LNCAP (cell line): ENCODE measurements at regions not wholly inside any gene's neighbourhood (a gene's known extent, or its start where the extent isn't known, plus 50 kb on each side); places are given as distances from the start of the nearest gene placed in this dataset.

ENCODE experiments used
- TF ChIP-seq, protein P1 (sequence below): fragments of 450-650 bp; IDR thresholded peaks from 2 replicates; pipeline ENCODE4 v1.5.1; 2017; ENCODE audit warnings: mild to moderate bottlenecking

GRCh38 chr5:123294544-123294943 is 128.7 kb downstream of the CEP120 start:
- TF ChIP-seq, protein P1, sequence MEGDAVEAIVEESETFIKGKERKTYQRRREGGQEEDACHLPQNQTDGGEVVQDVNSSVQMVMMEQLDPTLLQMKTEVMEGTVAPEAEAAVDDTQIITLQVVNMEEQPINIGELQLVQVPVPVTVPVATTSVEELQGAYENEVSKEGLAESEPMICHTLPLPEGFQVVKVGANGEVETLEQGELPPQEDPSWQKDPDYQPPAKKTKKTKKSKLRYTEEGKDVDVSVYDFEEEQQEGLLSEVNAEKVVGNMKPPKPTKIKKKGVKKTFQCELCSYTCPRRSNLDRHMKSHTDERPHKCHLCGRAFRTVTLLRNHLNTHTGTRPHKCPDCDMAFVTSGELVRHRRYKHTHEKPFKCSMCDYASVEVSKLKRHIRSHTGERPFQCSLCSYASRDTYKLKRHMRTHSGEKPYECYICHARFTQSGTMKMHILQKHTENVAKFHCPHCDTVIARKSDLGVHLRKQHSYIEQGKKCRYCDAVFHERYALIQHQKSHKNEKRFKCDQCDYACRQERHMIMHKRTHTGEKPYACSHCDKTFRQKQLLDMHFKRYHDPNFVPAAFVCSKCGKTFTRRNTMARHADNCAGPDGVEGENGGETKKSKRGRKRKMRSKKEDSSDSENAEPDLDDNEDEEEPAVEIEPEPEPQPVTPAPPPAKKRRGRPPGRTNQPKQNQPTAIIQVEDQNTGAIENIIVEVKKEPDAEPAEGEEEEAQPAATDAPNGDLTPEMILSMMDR: no peak

- TF ChIP-seq, protein P1: no peak
Measured at GRCh38 chr5:123289210-123289609, 134.0 kb downstream of the CEP120 start.

DNA sequence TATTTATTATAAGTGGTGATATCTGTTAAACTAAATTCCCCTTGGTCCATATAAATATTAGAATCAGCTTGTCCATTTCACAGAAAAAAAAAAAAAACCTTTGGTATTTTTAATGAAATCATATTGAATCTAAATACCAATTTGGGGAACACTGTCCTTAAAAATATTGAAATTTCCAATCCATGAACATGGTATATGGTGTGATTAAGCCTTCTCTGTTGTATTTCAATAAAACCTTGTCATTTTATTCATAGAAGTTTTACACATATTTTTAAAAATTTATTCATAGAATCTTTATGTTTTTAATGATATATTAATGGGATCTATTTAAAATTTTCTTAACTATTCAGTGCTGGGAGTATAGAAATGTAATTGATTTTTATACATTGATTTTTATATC is 135.3 kb downstream of the CEP120 start:
- TF ChIP-seq, protein P1: no peak

GRCh38 chr5:123286891-123287290 is 136.3 kb downstream of the CEP120 start:
- TF ChIP-seq, protein P1: no peak

DNA sequence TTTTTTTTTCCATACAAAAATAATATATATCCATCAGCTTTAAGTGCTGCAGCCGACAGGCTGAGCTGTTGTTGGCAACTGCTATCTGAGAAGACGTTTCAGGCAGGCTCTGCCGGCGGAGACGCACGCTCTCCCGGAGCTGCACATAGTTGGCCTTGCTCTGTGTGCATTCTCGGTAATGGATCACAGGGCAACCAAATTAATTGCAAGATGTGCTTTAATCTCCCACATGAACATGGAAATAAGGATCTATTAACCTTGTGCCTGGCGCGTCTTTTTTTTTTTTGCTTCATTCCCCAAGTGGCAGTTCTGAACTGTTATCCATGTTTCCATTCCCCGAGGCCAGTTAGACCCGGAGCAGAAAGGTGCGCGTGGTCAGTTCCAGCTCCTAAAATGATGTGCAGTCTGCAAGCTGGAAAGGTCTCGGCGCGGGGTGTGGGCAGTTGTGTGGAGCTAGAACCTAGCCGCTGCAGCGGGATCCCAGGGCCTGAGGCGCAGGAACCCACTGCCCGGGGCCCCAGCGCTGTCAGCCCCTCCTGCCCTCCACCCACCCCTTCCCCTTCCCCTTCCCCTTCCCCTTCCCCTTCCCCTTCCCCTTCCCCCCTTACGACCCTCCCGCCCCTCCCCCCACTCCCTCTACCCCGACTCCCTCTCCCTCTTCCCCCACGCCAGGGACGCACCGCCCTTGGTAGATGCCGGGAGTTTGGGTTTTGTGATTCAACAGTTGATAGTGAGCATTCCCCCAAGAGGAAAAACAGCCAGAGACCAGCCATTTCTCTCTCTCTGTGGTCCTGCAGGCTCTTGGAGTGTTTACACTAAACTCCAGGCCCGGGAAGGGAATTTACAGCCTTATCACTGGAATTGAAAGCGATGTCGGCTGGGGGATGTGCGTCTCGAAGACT is 137.8 kb downstream of the CEP120 start:
- TF ChIP-seq, protein P1: no peak

- TF ChIP-seq, protein P1: no peak
Measured at GRCh38 chr5:123283499-123283898, 139.7 kb downstream of the CEP120 start.

DNA sequence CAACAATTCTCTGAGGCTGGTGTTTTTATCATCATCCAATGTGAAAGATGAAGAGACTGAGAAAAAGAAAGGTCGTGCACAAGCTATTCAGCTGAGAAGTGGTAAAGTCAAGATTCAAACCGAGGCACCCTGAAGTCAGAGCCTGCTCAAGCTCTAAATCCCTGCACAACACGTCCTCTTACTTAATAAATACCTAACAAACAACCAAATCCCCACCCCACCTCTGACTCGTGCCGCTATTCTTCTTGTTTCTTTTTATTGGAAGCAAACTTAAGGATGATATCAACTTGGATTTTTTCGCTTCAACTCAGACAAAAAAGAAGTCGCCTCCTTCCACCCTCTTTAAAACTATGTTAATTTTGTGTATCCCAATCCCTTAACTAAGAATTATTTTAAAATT is 140.2 kb downstream of the CEP120 start:
- TF ChIP-seq, protein P1: no peak
